WERI-Rb-1 (cell line): ENCODE measurements at regions not wholly inside any gene's neighbourhood (a gene's known extent, or its start where the extent isn't known, plus 50 kb on each side); places are given as distances from the start of the nearest gene placed in this dataset.

ENCODE experiments used
- DNase-seq: peaks from one replicate; pipeline ENCODE4 v3.0.0-alpha.2; 2020
- H3K27ac ChIP-seq: fragments of 250-450 bp; sonication (Bioruptor Pico); 2 replicates; pipeline ENCODE4 v1.5.1; 2020; ENCODE audit warnings: mild to moderate bottlenecking, moderate library complexity
- H3K27me3 ChIP-seq: fragments of 250-450 bp; sonication (Bioruptor Pico); 2 replicates; pipeline ENCODE4 v1.5.1; 2021; ENCODE audit warnings: mild to moderate bottlenecking, low read depth, moderate library complexity; ENCODE audit not compliant: insufficient read depth, severe bottlenecking
- H3K36me3 ChIP-seq: fragments of 250-450 bp; sonication (Bioruptor Pico); 2 replicates; pipeline ENCODE4 v1.5.1; 2020; ENCODE audit warnings: mild to moderate bottlenecking, moderate library complexity
- H3K4me3 ChIP-seq: 2 replicates; pipeline ENCODE4 v1.5.1; 2011; ENCODE audit warnings: low read depth, mild to moderate bottlenecking, control low read depth, low read length
- H3K9me3 ChIP-seq: fragments of 250-450 bp; sonication (Bioruptor Pico); 2 replicates; pipeline ENCODE4 v1.5.1; 2021; ENCODE audit warnings: mild to moderate bottlenecking, moderate library complexity; ENCODE audit not compliant: severe bottlenecking
- TF ChIP-seq, protein P1 (sequence below): IDR thresholded peaks from 2 replicates; pipeline ENCODE4 v1.5.1; 2011; ENCODE audit warnings: low read depth, mild to moderate bottlenecking, control low read depth, inconsistent platforms, low read length

DNA sequence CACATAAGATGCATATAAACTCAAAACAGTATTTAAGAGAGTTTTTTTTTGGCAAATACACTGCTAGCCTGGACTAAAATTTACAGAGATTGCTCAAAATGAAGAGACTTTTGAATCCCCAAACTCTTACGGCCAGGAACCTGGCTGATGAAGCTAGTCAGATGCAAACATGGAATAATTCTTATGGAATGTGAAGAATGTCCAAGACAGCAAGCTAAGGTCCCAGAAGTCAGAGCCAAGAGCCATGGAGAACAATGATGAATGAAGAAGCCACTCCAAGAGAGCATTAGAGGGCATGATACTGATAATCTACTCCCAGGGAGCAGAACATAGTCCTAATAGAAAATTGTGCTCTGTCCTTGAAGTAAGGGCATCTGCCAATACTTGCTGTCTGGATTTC lies 705.5 kb downstream of the DIPK2A start:
- Histone ChIP-seq H3K36me3 (no peaks in the 10 kb centered on the region), H3K27me3 (no peaks in the 10 kb centered on the region), H3K27ac (no peak overlapping the region), H3K9me3 (no peaks in the 10 kb centered on the region), H3K4me3 (no peak overlapping the region)
- DNase-seq: no peak
- TF ChIP-seq, protein P1, sequence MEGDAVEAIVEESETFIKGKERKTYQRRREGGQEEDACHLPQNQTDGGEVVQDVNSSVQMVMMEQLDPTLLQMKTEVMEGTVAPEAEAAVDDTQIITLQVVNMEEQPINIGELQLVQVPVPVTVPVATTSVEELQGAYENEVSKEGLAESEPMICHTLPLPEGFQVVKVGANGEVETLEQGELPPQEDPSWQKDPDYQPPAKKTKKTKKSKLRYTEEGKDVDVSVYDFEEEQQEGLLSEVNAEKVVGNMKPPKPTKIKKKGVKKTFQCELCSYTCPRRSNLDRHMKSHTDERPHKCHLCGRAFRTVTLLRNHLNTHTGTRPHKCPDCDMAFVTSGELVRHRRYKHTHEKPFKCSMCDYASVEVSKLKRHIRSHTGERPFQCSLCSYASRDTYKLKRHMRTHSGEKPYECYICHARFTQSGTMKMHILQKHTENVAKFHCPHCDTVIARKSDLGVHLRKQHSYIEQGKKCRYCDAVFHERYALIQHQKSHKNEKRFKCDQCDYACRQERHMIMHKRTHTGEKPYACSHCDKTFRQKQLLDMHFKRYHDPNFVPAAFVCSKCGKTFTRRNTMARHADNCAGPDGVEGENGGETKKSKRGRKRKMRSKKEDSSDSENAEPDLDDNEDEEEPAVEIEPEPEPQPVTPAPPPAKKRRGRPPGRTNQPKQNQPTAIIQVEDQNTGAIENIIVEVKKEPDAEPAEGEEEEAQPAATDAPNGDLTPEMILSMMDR: no peak

DNA sequence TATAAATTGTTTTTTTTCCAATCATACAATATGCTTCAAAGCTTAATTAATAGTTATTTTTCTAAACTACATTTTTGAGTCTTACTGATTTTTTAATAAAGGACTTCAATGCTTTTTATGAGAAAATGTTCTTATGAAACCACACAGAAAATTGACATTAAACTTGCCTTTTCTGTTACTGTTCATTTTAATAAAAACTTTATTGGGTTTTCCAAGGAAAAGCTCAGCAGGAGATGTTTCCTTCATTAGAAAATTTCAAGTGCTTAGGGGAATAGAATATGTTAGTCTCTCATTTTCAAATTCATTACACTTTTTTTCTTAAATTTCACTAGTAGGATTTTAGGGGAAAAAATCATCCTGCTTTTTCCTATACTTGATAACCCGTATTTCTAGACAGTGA lies 711.4 kb downstream of the DIPK2A start:
- DNase-seq: no peak
- H3K27ac ChIP-seq: no peak overlapping the region
- no peaks in the 10 kb centered on the region for H3K9me3 ChIP-seq
- no peaks in the 10 kb centered on the region for H3K27me3 ChIP-seq
- TF ChIP-seq, protein P1: no peak
- no peak overlapping the region for H3K4me3 ChIP-seq
- no peaks in the 10 kb centered on the region for H3K36me3 ChIP-seq

DNA sequence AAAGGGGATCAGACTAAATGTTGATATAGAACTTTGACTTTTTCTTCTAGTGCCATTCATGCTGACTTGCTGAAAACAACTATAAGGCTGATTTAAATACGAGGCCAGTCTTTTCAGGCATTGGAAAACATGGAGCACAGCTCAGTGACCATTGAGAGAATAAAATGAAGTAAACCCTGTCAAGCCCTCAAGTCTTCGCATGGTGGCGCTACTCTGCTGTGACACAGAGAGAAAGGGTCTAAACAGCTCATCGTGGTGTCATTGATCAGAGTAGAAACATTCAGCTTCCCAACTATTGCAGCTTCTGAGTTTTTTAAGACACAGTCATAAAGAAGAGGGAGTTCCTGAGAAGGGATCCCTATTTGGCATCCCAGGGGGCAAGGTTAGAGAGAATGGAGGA lies 716.2 kb downstream of the DIPK2A start:
- DNase-seq: peak; percentile 12
- Histone ChIP-seq H3K4me3 (no peak overlapping the region), H3K9me3 (no peaks in the 10 kb centered on the region), H3K36me3 (no peaks in the 10 kb centered on the region), H3K27ac (no peak overlapping the region), H3K27me3 (no peaks in the 10 kb centered on the region)
- TF ChIP-seq, protein P1: peak; percentile 27; the same call in 1 of the 2 replicates

DNA sequence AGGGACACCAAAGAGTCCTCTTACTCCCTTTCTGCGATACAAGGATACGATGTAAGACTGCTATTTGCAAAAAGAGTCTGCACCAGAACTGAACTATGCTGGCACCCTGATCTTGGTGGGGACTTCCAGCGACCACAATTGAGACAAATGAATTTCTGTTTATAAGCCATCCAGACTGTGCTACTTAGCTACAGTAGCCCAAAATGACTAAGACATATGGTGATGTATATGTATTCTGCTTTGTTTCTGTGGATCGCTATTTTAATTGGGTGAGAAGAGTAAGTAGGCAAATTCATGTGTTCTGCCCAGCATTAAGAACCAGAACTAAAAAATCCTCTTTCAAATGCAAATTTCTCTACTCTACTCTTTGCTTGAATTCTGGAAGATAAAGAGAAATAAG lies 720.9 kb downstream of the DIPK2A start:
- H3K27ac ChIP-seq: no peak overlapping the region
- TF ChIP-seq, protein P1: no peak
- DNase-seq: no peak
- H3K27me3 ChIP-seq: no peaks in the 10 kb centered on the region
- no peak overlapping the region for H3K4me3 ChIP-seq
- H3K9me3 ChIP-seq: no peaks in the 10 kb centered on the region
- H3K36me3 ChIP-seq: no peaks in the 10 kb centered on the region

DNA sequence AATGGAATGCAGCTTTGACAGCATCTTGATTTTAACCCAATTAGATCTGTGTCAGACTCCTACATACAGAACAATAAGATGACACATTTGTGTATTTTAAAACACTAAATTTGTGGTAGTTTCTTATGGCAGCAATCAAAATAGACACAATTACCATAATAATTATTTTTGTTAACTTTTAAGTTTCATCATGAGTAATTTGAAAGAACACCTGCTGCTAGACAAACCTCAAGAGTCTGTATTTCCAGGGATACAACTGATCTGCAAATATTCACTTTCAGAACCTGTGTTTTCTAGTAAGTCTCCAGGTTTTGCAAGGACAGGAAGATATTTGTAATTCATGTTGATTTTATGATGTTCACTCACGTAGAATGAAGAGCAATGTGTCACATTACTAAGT lies 736.8 kb downstream of the DIPK2A start:
- no peaks in the 10 kb centered on the region for H3K9me3 ChIP-seq
- H3K4me3 ChIP-seq: no peak overlapping the region
- H3K36me3 ChIP-seq: no peaks in the 10 kb centered on the region
- H3K27ac ChIP-seq: no peak overlapping the region
- H3K27me3 ChIP-seq: no peaks in the 10 kb centered on the region
- DNase-seq: no peak
- TF ChIP-seq, protein P1: no peak

DNA sequence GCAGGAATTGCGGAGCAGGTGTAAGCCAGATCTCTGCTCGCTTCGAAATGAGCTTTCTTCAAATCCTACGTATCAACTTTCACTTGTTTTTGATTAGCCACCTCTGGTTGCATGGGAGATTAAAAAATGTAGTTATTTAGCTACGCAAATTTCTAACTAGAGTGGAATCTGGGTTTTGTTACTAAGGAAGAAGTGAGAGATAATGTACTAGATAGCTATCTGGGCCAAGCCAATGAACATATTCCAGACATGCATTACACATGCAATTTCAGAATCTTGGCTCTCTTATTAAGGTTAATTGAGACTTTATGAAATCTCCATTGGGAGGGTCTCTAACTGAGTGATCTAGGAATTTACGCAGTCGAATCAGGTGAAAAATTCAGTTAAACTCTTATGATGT lies 765.7 kb downstream of the DIPK2A start:
- H3K9me3 ChIP-seq: no peaks in the 10 kb centered on the region
- H3K27ac ChIP-seq: no peak overlapping the region
- no peak overlapping the region for H3K4me3 ChIP-seq
- no peaks in the 10 kb centered on the region for H3K36me3 ChIP-seq
- no peaks in the 10 kb centered on the region for H3K27me3 ChIP-seq
- no peak for DNase-seq
- TF ChIP-seq, protein P1: no peak
